Mesenchymal stem cell (in vitro differentiated cells and primary cell): ENCODE measurements at regions not wholly inside any gene's neighbourhood (a gene's known extent, or its start where the extent isn't known, plus 50 kb on each side); places are given as distances from the start of the nearest gene placed in this dataset.

ENCODE experiments used
- DNase-seq: peaks from one replicate; pipeline ENCODE4 v3.0.0-alpha.2; 2013
- H2AFZ ChIP-seq: one replicate; pipeline ENCODE4 v1.6.1; 2013; ENCODE audit warnings: low read depth, mild to moderate bottlenecking, control low read depth, inconsistent platforms, low read length, moderate library complexity
- H2AK5ac ChIP-seq: 2 replicates; pipeline ENCODE4 v1.6.1; 2013; ENCODE audit warnings: low read length, moderate library complexity, mild to moderate bottlenecking, inconsistent platforms; ENCODE audit not compliant: severe bottlenecking
- H2BK120ac ChIP-seq: one replicate; pipeline ENCODE4 v1.6.1; 2013; ENCODE audit warnings: low read depth, mild to moderate bottlenecking, inconsistent platforms, low read length, moderate library complexity
- H2BK12ac ChIP-seq, 2 experiments: one replicate each; pipeline ENCODE4 v1.6.1; 2013; ENCODE audit warnings: inconsistent platforms in 2 of 2, low read length in 2 of 2, mild to moderate bottlenecking in 2 of 2, moderate library complexity in 2 of 2, control low read depth in 1 of 2
- H2BK15ac ChIP-seq: one replicate; pipeline ENCODE4 v1.6.1; 2013; ENCODE audit warnings: mild to moderate bottlenecking, low read depth, inconsistent platforms; ENCODE audit not compliant: poor library complexity, severe bottlenecking
- H2BK5ac ChIP-seq: 2 replicates; pipeline ENCODE4 v1.6.1; 2013; ENCODE audit warnings: low read depth, mild to moderate bottlenecking, low read length, control low read depth, inconsistent platforms; ENCODE audit not compliant: poor library complexity, severe bottlenecking
- H3K14ac ChIP-seq, 2 experiments: one replicate each; pipeline ENCODE4 v1.6.1; 2013; ENCODE audit warnings: inconsistent platforms in 2 of 2, low read length in 2 of 2, control low read depth in 1 of 2, mild to moderate bottlenecking in 1 of 2, moderate library complexity in 1 of 2
- H3K18ac ChIP-seq, 2 experiments: one replicate each; pipeline ENCODE4 v1.6.1; 2013; ENCODE audit warnings: inconsistent platforms in 2 of 2, low read length in 2 of 2, control low read depth in 1 of 2, low read depth in 1 of 2, mild to moderate bottlenecking in 1 of 2
- H3K23ac ChIP-seq, 2 experiments: one replicate each; pipeline ENCODE4 v1.6.1; 2013; ENCODE audit warnings: inconsistent platforms in 2 of 2, low read length in 2 of 2, mild to moderate bottlenecking in 2 of 2, moderate library complexity in 2 of 2, control low read depth in 1 of 2
- H3K27ac ChIP-seq: 2 replicates; pipeline ENCODE4 v1.5.1; 2013; ENCODE audit warnings: mild to moderate bottlenecking, moderate library complexity, low read length, control low read depth, inconsistent platforms; ENCODE audit not compliant: poor library complexity, severe bottlenecking
- H3K27me3 ChIP-seq, 2 experiments: 2 replicates each; pipeline versions ENCODE4 v1.6.1 to v1.7.0; 2013; ENCODE audit warnings: low read length in 2 of 2, mild to moderate bottlenecking in 2 of 2, moderate library complexity in 2 of 2, control low read depth in 1 of 2, inconsistent platforms in 1 of 2; ENCODE audit not compliant: control insufficient read depth in 1 of 2, insufficient read depth in 1 of 2
- H3K36me3 ChIP-seq, 2 experiments: 2 replicates each; pipeline versions ENCODE4 v1.6.1 to v1.7.0; 2013; ENCODE audit warnings: low read length in 2 of 2, control low read depth in 1 of 2, inconsistent platforms in 1 of 2, low read depth in 1 of 2, mild to moderate bottlenecking in 1 of 2; ENCODE audit not compliant: insufficient read depth in 2 of 2, control insufficient read depth in 1 of 2
- H3K4ac ChIP-seq, 2 experiments: one replicate each; pipeline ENCODE4 v1.6.1; 2013; ENCODE audit warnings: inconsistent platforms in 2 of 2, low read length in 2 of 2, mild to moderate bottlenecking in 2 of 2, moderate library complexity in 2 of 2, control low read depth in 1 of 2, low read depth in 1 of 2
- H3K4me1 ChIP-seq: 2 replicates; pipeline ENCODE4 v1.6.1; 2013; ENCODE audit warnings: low read depth, low read length, control low read depth; ENCODE audit not compliant: control insufficient read depth, insufficient read depth
- H3K4me2 ChIP-seq: 2 replicates; pipeline ENCODE4 v1.6.1; 2013; ENCODE audit warnings: low read length, mild to moderate bottlenecking, inconsistent platforms; ENCODE audit not compliant: poor library complexity, severe bottlenecking
- H3K4me3 ChIP-seq, 2 experiments: 2 replicates each; pipeline versions ENCODE4 v1.5.1 to v1.7.0; 2013; ENCODE audit warnings: low read length in 2 of 2, mild to moderate bottlenecking in 2 of 2, control low read depth in 1 of 2, low read depth in 1 of 2; ENCODE audit not compliant: insufficient read depth in 1 of 2
- H3K79me1 ChIP-seq: replicated peaks from 2 replicates; pipeline ENCODE4 v1.6.1; 2013; ENCODE audit warnings: mild to moderate bottlenecking, control low read depth, low read length, inconsistent platforms; ENCODE audit not compliant: poor library complexity, severe bottlenecking
- H3K9ac ChIP-seq: 2 replicates; pipeline ENCODE4 v1.7.0; 2013; ENCODE audit warnings: mild to moderate bottlenecking, low read length, moderate library complexity
- H3K9me3 ChIP-seq: 2 replicates; pipeline ENCODE4 v1.7.0; 2013; ENCODE audit warnings: mild to moderate bottlenecking, low read length; ENCODE audit not compliant: control insufficient read depth
- H4K8ac ChIP-seq: one replicate; pipeline ENCODE4 v1.6.1; 2013; ENCODE audit warnings: inconsistent platforms, mild to moderate bottlenecking, low read length, moderate library complexity
- H4K91ac ChIP-seq: one replicate; pipeline ENCODE4 v1.6.1; 2013; ENCODE audit warnings: mild to moderate bottlenecking, low read length, inconsistent platforms
- WGBS: methylation state at CpG from one replicate; pipeline ENCODE4 v1.1.7; 2013; ENCODE audit warnings: mixed read lengths; 5-methylcytosine and 5-hydroxymethylcytosine counted together

DNA sequence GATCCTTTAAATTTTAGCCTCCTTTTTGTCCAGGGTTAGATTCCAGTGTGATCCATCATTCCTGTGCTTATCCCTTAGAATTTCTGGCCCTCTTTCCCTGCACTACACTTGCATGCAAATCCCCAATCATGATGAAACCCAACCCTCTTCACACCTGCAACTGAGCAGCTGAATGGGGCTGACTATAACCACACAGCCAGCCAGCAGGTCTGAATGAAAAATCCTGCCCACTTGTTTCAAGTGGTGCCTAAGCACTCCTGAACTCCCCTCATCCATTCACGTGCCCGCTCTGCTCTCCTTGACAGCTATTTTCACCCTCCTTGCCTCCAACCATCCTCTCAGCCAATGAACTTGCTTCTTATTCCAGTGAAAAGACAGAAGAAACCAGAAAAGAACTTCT, 80.5 kb upstream of the AFF3 start:
- Histone ChIP-seq H3K4me2 (no peak overlapping the region), H3K36me3 (no peaks in the 10 kb centered on the region), H3K23ac (no peak overlapping the region), H3K9ac (no peak overlapping the region), H3K27me3 (peaks cover 3 to 33% of the 10 kb centered on the region in 2 experiments), H3K14ac (no peak overlapping the region), H3K4me3 (no peak overlapping the region), H4K8ac (no peak overlapping the region), H2AK5ac (no peak overlapping the region), H2BK15ac (no peak overlapping the region), H2BK12ac (no peak overlapping the region), H3K18ac (no peak overlapping the region), H2AFZ (no peak overlapping the region), H3K4ac (no peak overlapping the region), H3K4me1 (no peaks in the 10 kb centered on the region), H3K9me3 (peaks cover 5% of the 10 kb centered on the region), H2BK120ac (no peak overlapping the region), H3K79me1 (no peaks in the 10 kb centered on the region), H4K91ac (no peak overlapping the region), H3K27ac (no peak overlapping the region), H2BK5ac (no peak overlapping the region)
- WGBS: 95% methylated on average over 2 of the region's 2 CpGs
- DNase-seq: no peak

DNA sequence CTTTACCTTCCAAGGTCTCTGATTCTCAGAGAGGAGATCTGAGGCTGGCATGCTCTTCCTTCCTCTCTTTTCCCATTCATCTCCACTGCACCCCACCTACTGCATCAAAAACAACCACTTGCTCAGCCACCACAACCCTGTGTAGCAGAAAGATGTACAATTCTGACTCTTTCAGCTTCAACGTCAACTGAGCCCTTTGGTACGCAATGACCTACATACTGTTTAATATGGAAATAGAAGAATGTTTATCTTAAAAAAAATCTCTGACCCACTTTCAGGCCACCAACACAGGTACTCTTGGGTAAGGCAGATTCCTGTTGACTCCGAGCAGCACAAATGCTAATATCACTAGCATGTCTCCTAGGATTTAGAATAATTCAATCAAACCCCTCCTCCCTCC, 76.2 kb upstream of the AFF3 start:
- Histone ChIP-seq H3K4me2 (no peak overlapping the region), H3K79me1 (no peaks in the 10 kb centered on the region), H3K4me3 (no peak overlapping the region), H3K23ac (no peak overlapping the region), H2BK120ac (no peak overlapping the region), H2BK12ac (no peak overlapping the region), H4K8ac (no peak overlapping the region), H2AK5ac (no peak overlapping the region), H3K4ac (no peak overlapping the region), H3K14ac (no peak overlapping the region), H2AFZ (no peak overlapping the region), H2BK5ac (no peak overlapping the region), H4K91ac (no peak overlapping the region), H3K18ac (no peak overlapping the region), H3K9ac (no peak overlapping the region), H2BK15ac (no peak overlapping the region), H3K27me3 (peaks cover 0 to 11% of the 10 kb centered on the region in 2 experiments), H3K9me3 (peaks cover 1% of the 10 kb centered on the region), H3K4me1 (no peaks in the 10 kb centered on the region), H3K27ac (no peak overlapping the region), H3K36me3 (no peaks in the 10 kb centered on the region)
- WGBS: 98% methylated on average over 1 of the region's 3 CpGs
- no peak for DNase-seq

DNA sequence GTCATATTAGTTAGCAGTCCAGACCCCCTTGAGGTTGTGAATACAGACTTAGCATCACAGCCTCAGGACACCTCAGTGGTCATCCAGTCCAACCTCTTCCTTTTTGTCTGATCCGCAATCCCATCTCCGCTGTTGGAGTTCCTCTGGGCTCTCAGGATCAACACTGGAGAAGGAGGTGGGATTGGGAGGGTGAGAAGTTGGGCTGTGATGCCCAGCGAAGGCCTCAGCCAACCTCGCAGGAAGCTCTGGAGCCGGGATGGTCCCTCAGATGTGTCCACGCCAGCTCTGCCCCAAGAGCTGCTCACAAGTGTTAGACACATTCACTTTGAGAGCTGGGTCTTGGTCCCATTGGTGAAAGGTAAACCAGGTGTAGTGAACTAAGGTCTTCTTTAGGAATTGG, 74.9 kb upstream of the AFF3 start:
- H3K4me3 ChIP-seq: no peak overlapping the region
- no peak overlapping the region for H2BK5ac ChIP-seq
- H2BK12ac ChIP-seq: no peak overlapping the region
- H3K4me2 ChIP-seq: no peak overlapping the region
- no peak overlapping the region for H2BK120ac ChIP-seq
- H2AFZ ChIP-seq: no peak overlapping the region
- WGBS: 91% methylated on average over 6 of the region's 6 CpGs
- H4K91ac ChIP-seq: no peak overlapping the region
- no peak overlapping the region for H2BK15ac ChIP-seq
- no peak for DNase-seq
- no peak overlapping the region for H3K4ac ChIP-seq
- no peak overlapping the region for H3K18ac ChIP-seq
- H3K9me3 ChIP-seq: no peaks in the 10 kb centered on the region
- no peaks in the 10 kb centered on the region for H3K4me1 ChIP-seq
- no peak overlapping the region for H4K8ac ChIP-seq
- H3K9ac ChIP-seq: no peak overlapping the region
- H3K36me3 ChIP-seq: no peaks in the 10 kb centered on the region
- H3K14ac ChIP-seq: no peak overlapping the region
- H3K79me1 ChIP-seq: no peaks in the 10 kb centered on the region
- H2AK5ac ChIP-seq: no peak overlapping the region
- peaks cover 0 to 11% of the 10 kb centered on the region in 2 experiments for H3K27me3 ChIP-seq
- no peak overlapping the region for H3K27ac ChIP-seq
- H3K23ac ChIP-seq: no peak overlapping the region

DNA sequence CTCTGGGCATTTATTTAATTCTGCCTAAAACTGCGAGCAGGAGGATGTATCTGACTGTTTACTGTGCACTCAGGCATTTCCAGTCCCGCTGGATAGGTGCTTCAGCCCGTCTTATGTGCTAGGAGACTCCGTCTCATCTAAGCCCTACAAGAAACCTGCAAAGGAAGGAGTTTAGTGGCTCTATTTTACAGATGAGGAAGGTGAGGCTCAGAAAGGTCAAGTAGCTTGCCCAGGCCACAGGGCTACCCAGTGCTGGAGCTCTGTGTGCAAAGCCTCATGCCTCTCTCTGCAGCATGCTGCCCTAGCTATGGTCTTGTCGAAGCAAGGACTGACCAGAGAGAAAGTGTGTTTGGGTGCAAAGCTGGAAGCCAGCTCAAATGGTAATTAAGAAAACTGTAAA, 73.6 kb upstream of the AFF3 start:
- H3K4me2 ChIP-seq: no peak overlapping the region
- DNase-seq: no peak
- H3K4ac ChIP-seq: no peak overlapping the region
- no peaks in the 10 kb centered on the region for H3K4me1 ChIP-seq
- H2BK5ac ChIP-seq: no peak overlapping the region
- H3K36me3 ChIP-seq: no peaks in the 10 kb centered on the region
- no peak overlapping the region for H3K14ac ChIP-seq
- 95% methylated on average over 5 of the region's 5 CpGs for WGBS
- H3K9me3 ChIP-seq: no peaks in the 10 kb centered on the region
- H2AK5ac ChIP-seq: no peak overlapping the region
- no peak overlapping the region for H3K4me3 ChIP-seq
- no peak overlapping the region for H2AFZ ChIP-seq
- no peak overlapping the region for H2BK15ac ChIP-seq
- no peak overlapping the region for H4K8ac ChIP-seq
- no peak overlapping the region for H3K9ac ChIP-seq
- H3K27me3 ChIP-seq: peaks cover 0 to 12% of the 10 kb centered on the region in 2 experiments
- H3K18ac ChIP-seq: no peak overlapping the region
- H2BK120ac ChIP-seq: no peak overlapping the region
- no peak overlapping the region for H3K23ac ChIP-seq
- no peaks in the 10 kb centered on the region for H3K79me1 ChIP-seq
- H2BK12ac ChIP-seq: no peak overlapping the region
- H4K91ac ChIP-seq: no peak overlapping the region
- H3K27ac ChIP-seq: no peak overlapping the region
